ENCODE measurements at regions not wholly inside any gene's neighbourhood (a gene's known extent, or its start where the extent isn't known, plus 50 kb on each side); places are given as distances from the start of the nearest gene placed in this dataset.

GRCh38 chr1:94707321-94708298, 112.5 kb upstream of the SLC44A3 start:
- peak; percentile 61 for DNase-seq

DNA sequence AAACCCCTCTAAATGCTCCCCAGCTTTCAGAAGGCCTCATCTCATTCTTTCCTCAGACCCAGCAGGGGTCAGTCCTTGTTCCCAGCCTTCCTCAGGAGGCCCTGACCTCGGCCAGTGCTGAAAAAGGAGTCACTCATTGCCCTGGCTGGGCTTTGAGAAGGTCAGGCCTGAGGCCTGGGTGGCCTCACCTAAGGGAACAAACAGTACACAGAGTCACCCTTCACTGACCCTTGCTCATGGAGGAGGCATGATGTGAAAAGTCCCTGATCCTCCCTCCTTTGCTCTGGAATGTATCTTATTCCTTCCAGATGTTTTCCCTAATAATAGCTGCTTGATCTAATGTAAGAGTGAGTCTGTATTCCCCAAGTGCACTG, 117.7 kb upstream of the SLC44A3 start:
- no peak overlapping the region for H3K4me3 ChIP-seq (ENCODE audit: low read length)
- H3K27ac ChIP-seq (ENCODE audit: low read length) = peak overlapping the region; percentile 13
- WGBS (ENCODE audit: insufficient coverage) = no CpG with 5 or more reads among the region's 1 CpG
- no peaks in the 10 kb centered on the region for H3K9me3 ChIP-seq (replicated peaks; ENCODE audit: control insufficient read depth, low read depth, low read length)
- peak; percentile 88 for DNase-seq
- H3K4me1 ChIP-seq (ENCODE audit: control insufficient read depth, insufficient read depth, low read length) = peaks cover 13% of the 10 kb centered on the region
- no peaks in the 10 kb centered on the region for H3K36me3 ChIP-seq (ENCODE audit: control insufficient read depth, insufficient read depth, low read length)
- no peaks in the 10 kb centered on the region for H3K27me3 ChIP-seq (ENCODE audit: control insufficient read depth, insufficient read depth, low read length)

More at GRCh38 chr1:94707321-94708298, 112.5 kb upstream of the SLC44A3 start:
- Histone ChIP-seq H3K9me3 (replicated peaks; ENCODE audit: control insufficient read depth, low read depth, low read length) (no peaks in the 10 kb centered on the region), H3K27me3 (ENCODE audit: control insufficient read depth, insufficient read depth, low read length) (no peaks in the 10 kb centered on the region), H3K36me3 (ENCODE audit: control insufficient read depth, insufficient read depth, low read length) (no peaks in the 10 kb centered on the region), H3K4me1 (ENCODE audit: control insufficient read depth, insufficient read depth, low read length) (peaks cover 23% of the 10 kb centered on the region), H3K4me3 (ENCODE audit: low read length) (no peak overlapping the region), H3K27ac (ENCODE audit: low read length) (no peak overlapping the region)
- WGBS (ENCODE audit: insufficient coverage) = 45% methylated on average over 10 of the region's 13 CpGs

- H3K36me3 ChIP-seq (ENCODE audit: control insufficient read depth, insufficient read depth, low read length) = no peaks in the 10 kb centered on the region
- no peaks in the 10 kb centered on the region for H3K9me3 ChIP-seq (replicated peaks; ENCODE audit: control insufficient read depth, low read depth, low read length)
- no peaks in the 10 kb centered on the region for H3K27me3 ChIP-seq (ENCODE audit: control insufficient read depth, insufficient read depth, low read length)
- peaks cover 11% of the 10 kb centered on the region for H3K4me1 ChIP-seq (ENCODE audit: control insufficient read depth, insufficient read depth, low read length)
- no peak for DNase-seq
- no peak overlapping the region for H3K4me3 ChIP-seq (ENCODE audit: low read length)
- WGBS (ENCODE audit: insufficient coverage) = 40% methylated on average over 1 of the region's 2 CpGs
- H3K27ac ChIP-seq (ENCODE audit: low read length) = peak overlapping the region; percentile 13
These were observed 118.2 kb upstream of the SLC44A3 start for GRCh38 chr1:94701796-94702441.

DNA sequence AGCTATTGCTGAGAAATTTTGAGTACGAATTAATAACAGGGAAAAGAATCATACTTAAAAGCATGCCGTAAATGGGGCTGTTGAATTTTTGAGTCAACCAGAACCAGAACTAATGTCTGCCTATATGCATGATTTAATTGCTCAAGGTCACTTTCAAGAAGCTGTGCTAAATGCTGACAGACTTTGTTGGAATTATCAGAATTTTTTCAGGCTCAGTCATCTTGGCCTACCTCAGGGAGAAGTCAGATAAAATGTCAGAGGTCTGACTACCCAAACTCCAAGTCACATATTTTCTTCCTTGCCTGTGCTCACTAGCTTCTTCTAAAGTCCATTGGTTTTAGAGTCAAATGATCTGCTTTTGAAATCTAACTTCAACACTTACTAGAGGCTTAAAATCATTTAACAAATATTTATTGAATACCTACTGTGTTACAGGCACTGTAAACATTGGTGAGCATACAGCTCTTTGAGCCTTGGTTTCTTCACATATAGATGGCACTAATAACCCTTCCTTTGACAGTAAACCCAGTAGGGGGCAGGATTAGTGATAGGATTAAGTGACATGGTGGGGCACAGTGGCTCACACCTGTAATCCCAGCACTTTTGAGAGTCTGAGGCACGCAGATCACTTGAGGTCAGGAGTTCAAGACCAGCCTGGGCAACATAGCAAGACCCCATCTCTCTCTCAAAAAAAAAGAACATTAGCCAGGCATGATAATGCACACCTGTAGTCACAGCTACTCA, 121.2 kb upstream of the SLC44A3 start:
- Histone ChIP-seq H3K4me3 (ENCODE audit: low read length) (no peak overlapping the region), H3K27ac (ENCODE audit: low read length) (no peak overlapping the region), H3K36me3 (ENCODE audit: control insufficient read depth, insufficient read depth, low read length) (no peaks in the 10 kb centered on the region), H3K4me1 (ENCODE audit: control insufficient read depth, insufficient read depth, low read length) (peaks cover 4% of the 10 kb centered on the region), H3K9me3 (replicated peaks; ENCODE audit: control insufficient read depth, low read depth, low read length) (no peaks in the 10 kb centered on the region), H3K27me3 (ENCODE audit: control insufficient read depth, insufficient read depth, low read length) (no peaks in the 10 kb centered on the region)
- no peak for DNase-seq
- WGBS (ENCODE audit: insufficient coverage) = no CpG with 5 or more reads among the region's 3 CpGs

DNA sequence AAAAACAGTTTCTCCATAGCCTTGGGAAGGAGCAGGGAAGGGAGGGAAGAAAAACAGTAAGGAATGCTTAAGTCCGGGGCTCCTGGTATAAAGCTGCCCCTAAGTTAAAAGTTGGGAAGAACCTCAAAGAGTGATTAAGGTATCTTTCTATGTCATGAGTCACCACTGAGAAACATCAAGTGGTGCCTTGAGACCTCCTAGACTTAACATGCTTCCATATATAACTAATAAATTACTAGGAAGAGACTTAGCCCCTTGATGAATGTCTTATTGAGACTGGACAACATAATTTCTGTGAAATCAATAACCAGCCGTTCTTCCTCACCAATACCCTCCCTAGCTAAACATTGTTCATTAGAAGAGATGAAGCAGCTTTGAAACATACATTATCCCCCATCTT, 121.8 kb upstream of the SLC44A3 start:
- Histone ChIP-seq H3K27me3 (ENCODE audit: control insufficient read depth, insufficient read depth, low read length) (no peaks in the 10 kb centered on the region), H3K36me3 (ENCODE audit: control insufficient read depth, insufficient read depth, low read length) (no peaks in the 10 kb centered on the region), H3K27ac (ENCODE audit: low read length) (no peak overlapping the region), H3K4me1 (ENCODE audit: control insufficient read depth, insufficient read depth, low read length) (peaks cover 4% of the 10 kb centered on the region), H3K9me3 (replicated peaks; ENCODE audit: control insufficient read depth, low read depth, low read length) (no peaks in the 10 kb centered on the region), H3K4me3 (ENCODE audit: low read length) (no peak overlapping the region)
- no peak for DNase-seq
- no CpG with 5 or more reads among the region's 2 CpGs for WGBS (ENCODE audit: insufficient coverage)

GRCh38 chr1:94697839-94698238, 122.3 kb upstream of the SLC44A3 start:
- Histone ChIP-seq H3K27me3 (ENCODE audit: control insufficient read depth, insufficient read depth, low read length) (no peaks in the 10 kb centered on the region), H3K36me3 (ENCODE audit: control insufficient read depth, insufficient read depth, low read length) (no peaks in the 10 kb centered on the region), H3K27ac (ENCODE audit: low read length) (no peak overlapping the region), H3K9me3 (replicated peaks; ENCODE audit: control insufficient read depth, low read depth, low read length) (no peaks in the 10 kb centered on the region), H3K4me1 (ENCODE audit: control insufficient read depth, insufficient read depth, low read length) (peaks cover 4% of the 10 kb centered on the region), H3K4me3 (ENCODE audit: low read length) (no peak overlapping the region)
- no CpG with 5 or more reads among the region's 5 CpGs for WGBS (ENCODE audit: insufficient coverage)
- no peak for DNase-seq

- Histone ChIP-seq H3K27me3 (ENCODE audit: control insufficient read depth, insufficient read depth, low read length) (no peaks in the 10 kb centered on the region), H3K4me1 (ENCODE audit: control insufficient read depth, insufficient read depth, low read length) (no peaks in the 10 kb centered on the region), H3K4me3 (ENCODE audit: low read length) (no peak overlapping the region), H3K36me3 (ENCODE audit: control insufficient read depth, insufficient read depth, low read length) (no peaks in the 10 kb centered on the region), H3K27ac (ENCODE audit: low read length) (no peak overlapping the region), H3K9me3 (replicated peaks; ENCODE audit: control insufficient read depth, low read depth, low read length) (no peaks in the 10 kb centered on the region)
- DNase-seq = no peak
- 94% methylated on average over 3 of the region's 4 CpGs for WGBS (ENCODE audit: insufficient coverage)
These were observed 125.8 kb upstream of the SLC44A3 start for GRCh38 chr1:94694226-94694915.

GRCh38 chr1:94693435-94693834, 126.7 kb upstream of the SLC44A3 start:
- no peak for DNase-seq
- WGBS (ENCODE audit: insufficient coverage) = no CpG with 5 or more reads among the region's 1 CpG
- Histone ChIP-seq H3K9me3 (replicated peaks; ENCODE audit: control insufficient read depth, low read depth, low read length) (no peaks in the 10 kb centered on the region), H3K4me1 (ENCODE audit: control insufficient read depth, insufficient read depth, low read length) (no peaks in the 10 kb centered on the region), H3K27me3 (ENCODE audit: control insufficient read depth, insufficient read depth, low read length) (no peaks in the 10 kb centered on the region), H3K27ac (ENCODE audit: low read length) (no peak overlapping the region), H3K36me3 (ENCODE audit: control insufficient read depth, insufficient read depth, low read length) (no peaks in the 10 kb centered on the region), H3K4me3 (ENCODE audit: low read length) (no peak overlapping the region)

GRCh38 chr1:94693029-94693428, 127.1 kb upstream of the SLC44A3 start:
- 53% methylated on average over 2 of the region's 3 CpGs for WGBS (ENCODE audit: insufficient coverage)

More at GRCh38 chr1:94693029-94693428, 127.1 kb upstream of the SLC44A3 start:
- Histone ChIP-seq H3K36me3 (ENCODE audit: control insufficient read depth, insufficient read depth, low read length) (no peaks in the 10 kb centered on the region), H3K9me3 (replicated peaks; ENCODE audit: control insufficient read depth, low read depth, low read length) (no peaks in the 10 kb centered on the region), H3K4me3 (ENCODE audit: low read length) (no peak overlapping the region), H3K4me1 (ENCODE audit: control insufficient read depth, insufficient read depth, low read length) (no peaks in the 10 kb centered on the region), H3K27ac (ENCODE audit: low read length) (no peak overlapping the region), H3K27me3 (ENCODE audit: control insufficient read depth, insufficient read depth, low read length) (no peaks in the 10 kb centered on the region)
- no peak for DNase-seq
